UCSD-AML1 (cell line): ENCODE measurements at regions not wholly inside any gene's neighbourhood (a gene's known extent, or its start where the extent isn't known, plus 50 kb on each side); places are given as distances from the start of the nearest gene placed in this dataset.
A peak's percentile ranks its signal among the peaks of the same experiment; 100 is the strongest.

Source experiments
- DNase-seq: peaks from one replicate; lab custom pipeline; 2025; ENCODE audit not compliant: unreplicated experiment; lab: John Stamatoyannopoulos, UW

- DNase-seq = no peak
Measured at GRCh38 chr6:139584599-139584998, 210.2 kb upstream of the CITED2 start.

GRCh38 chr6:139583420-139583819 is 209.0 kb upstream of the CITED2 start:
- DNase-seq = no peak

GRCh38 chr6:139582956-139583355 is 208.5 kb upstream of the CITED2 start:
- DNase-seq = no peak

DNA sequence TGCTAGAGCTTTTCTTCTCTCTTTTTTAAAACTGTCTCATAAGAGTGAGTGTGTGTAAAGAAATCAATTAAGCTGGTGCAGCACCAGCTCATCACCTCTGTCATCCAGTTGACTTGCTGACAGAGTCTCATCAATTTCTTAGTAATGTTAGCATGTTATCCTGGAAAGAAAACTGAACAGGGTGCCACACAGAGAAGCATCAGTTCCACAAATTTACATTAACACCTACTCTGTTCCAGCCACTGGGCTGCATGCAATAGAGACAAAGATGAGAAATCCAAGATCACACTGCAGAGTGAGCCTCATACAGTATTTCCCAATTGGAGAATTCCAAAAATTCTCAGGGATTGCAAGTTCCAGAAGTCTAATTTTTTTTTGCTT is 207.0 kb upstream of the CITED2 start:
- no peak for DNase-seq

DNA sequence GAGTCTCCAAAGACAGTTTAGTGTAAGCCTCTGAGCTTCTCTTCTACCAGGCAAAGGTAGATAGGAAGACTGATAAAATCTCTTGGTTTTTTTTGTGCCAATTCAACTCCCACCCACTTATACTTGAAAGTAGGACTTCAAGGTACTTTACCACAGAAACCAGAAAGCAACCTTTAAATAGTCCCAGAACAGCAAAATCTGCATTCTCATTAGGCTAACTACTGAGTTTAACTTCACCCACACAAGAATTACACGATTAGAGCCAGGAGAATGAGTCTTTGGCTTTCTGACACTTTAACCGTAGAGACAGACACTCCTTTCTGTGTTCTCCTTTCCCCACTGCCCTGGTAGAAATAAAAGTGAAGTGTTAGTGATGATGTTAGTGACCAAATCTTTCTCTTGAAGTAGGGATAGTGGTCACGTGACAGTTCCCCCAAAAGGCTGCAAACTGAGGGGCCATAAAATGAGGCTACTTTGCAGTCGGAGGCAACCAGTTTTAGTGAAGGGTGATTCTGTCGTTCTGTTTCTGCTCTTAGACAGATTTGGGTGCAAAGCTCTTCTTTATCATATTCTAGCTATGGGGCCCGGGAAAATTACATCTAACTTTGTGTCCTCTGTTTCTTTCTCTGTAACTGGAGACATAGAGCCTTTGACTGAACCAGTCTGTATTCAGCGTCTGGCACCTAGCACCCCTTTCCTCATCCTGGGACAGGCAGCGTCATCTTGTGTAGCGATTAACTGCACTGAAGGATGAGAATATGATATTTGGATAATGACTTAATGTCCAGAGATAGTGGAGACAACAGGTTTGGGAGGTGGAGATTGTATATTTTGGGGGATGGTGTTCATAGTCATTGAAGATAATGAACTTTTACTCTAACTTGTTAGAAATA is 206.4 kb upstream of the CITED2 start:
- no peak for DNase-seq

- no peak for DNase-seq
Measured at GRCh38 chr6:139577763-139578604, 203.5 kb upstream of the CITED2 start.

DNA sequence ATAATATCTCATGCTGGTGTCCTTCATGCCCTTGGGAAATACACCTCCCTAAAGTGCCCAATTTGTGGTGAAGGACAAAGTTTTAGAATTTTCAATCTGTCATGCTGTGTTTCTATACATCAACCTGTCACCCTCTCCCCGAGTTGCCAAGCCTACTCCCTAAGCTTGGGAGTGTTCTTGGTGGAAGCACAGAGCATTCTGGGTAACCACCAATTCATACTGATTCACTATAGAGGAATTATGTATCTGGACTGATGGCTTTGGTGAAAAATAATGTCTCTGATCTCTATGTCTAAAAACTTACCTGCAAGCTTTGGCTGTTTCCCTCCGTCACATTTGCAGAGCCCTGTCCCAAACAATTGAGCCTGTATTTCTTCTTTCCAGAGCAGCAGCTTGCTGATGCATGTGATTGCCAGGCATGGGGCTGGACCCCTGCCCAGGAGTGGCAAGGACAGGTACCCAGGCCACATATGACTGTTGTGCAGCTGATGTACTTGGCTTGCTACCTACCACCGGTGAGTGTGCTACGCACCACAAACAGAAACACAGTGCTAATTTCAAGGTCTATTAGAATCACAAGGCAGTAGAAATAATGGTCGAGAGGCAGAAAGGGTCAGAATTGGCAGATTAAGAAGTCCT is 202.8 kb upstream of the CITED2 start:
- DNase-seq = no peak

GRCh38 chr6:139572001-139572400 is 197.6 kb upstream of the CITED2 start:
- DNase-seq = no peak

GRCh38 chr6:139570166-139570565 is 195.7 kb upstream of the CITED2 start:
- no peak for DNase-seq

DNA sequence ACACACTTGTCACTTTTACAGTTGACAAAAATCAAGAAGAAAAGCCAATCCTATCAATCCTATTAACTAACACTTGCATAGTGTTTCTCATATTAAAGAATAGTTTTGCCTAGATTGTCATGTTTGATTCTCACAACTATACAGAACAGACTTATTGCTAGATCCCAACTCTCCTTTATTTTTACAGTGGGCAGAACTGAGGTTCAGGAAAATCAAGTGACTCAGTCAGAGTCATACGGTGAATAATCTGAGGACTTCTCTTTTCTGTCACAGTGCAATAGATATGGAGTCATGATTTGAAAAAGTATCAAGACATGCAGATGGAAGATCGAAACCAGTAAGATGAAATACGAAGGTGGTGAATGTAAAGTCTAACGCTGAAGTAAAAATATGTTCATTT is 195.1 kb upstream of the CITED2 start:
- DNase-seq = no peak

- DNase-seq = no peak
Measured at GRCh38 chr6:139568956-139569538, 194.6 kb upstream of the CITED2 start.

DNA sequence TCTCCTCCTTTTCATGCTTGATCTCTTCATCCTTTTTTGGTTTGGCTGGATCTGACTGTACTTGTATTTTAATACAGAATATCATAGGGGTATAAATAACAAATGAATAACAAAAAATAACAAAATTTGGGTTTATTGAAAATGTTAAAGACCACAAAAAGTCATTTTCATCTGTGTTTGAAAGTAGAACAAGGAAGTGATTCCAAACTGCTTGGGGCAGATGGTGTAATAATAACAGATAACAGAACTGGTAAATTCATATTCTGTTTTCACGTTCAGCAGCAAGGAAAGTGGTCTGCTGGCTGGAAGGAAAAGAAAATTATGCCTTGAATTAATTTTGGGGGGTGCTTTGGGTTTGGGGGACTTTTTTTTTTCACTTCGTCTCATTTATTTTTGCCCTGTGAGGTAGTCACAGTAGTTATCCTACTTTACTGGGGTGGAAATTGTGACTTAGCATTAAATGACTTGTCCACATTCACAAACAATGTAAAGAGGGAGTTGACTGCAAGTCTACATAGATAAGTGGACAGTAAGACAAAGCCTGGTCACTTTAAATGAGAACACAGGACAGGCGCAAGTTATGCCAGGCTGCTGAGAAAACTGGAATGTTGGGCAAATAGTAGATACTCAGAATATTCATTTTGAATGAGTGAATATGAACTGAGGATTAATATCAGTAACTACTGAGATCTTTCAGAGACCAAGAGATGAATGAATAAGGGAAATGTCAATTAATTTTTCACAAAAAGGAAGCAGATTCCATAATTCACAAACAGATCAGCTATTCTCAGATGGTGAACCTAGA is 193.9 kb upstream of the CITED2 start:
- no peak for DNase-seq

DNA sequence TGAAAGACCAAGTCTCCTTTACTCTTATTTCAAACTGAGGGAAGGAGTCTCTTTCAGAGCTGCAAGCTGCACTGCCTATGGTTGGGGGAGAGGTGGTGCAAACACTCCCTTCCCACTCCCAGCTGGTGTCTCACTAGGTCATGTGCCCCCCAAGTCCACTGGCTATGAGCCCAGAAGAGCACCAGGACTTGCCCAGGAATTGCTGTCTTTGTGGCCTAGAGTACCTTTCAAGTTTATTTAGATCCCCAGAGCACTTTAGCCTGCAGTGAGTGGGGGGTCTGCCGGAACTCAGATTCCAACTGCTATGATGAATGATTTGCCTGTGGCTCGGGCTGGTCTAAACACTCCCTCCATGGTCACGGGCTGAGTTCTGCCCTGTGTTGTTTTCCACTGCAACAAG is 192.6 kb upstream of the CITED2 start:
- peak; percentile 11 for DNase-seq

DNA sequence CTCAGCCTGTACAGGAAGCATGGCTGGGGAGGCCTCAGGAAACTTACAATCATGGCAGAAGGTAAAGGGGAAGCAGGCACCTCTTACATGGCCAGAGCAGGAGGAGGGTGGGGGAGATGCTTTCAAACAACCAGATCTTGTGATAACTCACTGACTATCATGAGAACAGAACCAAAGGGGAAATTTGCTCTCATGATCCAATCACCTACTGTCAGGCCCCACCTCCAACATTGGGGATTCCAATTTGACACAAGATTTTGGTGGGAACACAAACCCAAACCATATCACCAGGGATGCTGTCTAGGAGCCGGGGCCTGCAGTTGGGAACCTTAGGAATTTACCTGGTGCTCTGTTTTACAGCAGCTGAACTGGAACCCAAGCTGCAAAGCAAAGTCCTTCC is 191.1 kb upstream of the CITED2 start:
- DNase-seq = no peak

DNA sequence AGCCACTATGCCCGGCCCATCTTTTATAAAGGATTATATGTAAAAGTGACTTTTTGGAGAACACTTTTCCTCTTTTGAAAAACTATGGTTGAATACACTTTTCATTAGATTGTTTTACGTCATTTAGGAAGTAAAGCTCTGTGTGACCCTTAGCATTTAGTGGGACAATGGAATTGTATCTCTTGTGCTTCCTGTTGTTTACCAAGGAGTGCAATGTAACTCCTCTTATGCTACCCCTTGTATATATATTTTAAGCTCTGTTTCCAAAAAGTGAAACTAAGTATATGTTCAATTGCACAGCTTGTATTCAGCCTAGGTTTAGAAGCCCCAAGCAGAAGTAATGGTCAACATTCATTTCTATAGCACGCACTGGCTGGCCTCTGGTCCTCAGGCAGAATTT is 183.1 kb upstream of the CITED2 start:
- no peak for DNase-seq

- DNase-seq = no peak
Measured at GRCh38 chr6:139556532-139556931, 182.1 kb upstream of the CITED2 start.

- DNase-seq = no peak
Measured at GRCh38 chr6:139553916-139554315, 179.5 kb upstream of the CITED2 start.

GRCh38 chr6:139551376-139551775 is 176.9 kb upstream of the CITED2 start:
- DNase-seq = no peak

GRCh38 chr6:139550361-139550760 is 175.9 kb upstream of the CITED2 start:
- no peak for DNase-seq

GRCh38 chr6:139549561-139550070 is 175.2 kb upstream of the CITED2 start:
- DNase-seq = no peak
